Left lung (tissue), 4 donors: ENCODE measurements at regions not wholly inside any gene's neighbourhood (a gene's known extent, or its start where the extent isn't known, plus 50 kb on each side); places are given as distances from the start of the nearest gene placed in this dataset.
"Not testable (repeated sequence)": the region's sequence is repeated elsewhere in the genome, so short reads cannot be mapped to it uniquely, and the experiment has no call there.

ENCODE experiments used
- ATAC-seq: fragments of 200-7000 bp; cut with Tn5 transposase; one replicate; pipeline ENCODE4 v1.9.1; 2020; ENCODE audit warnings: moderate library complexity
- DNase-seq, 4 donors: peaks; one replicate each; pipeline ENCODE4 v3.0.0-alpha.2; 2013 to 2020
- H3K27ac ChIP-seq, 2 donors: fragments of 200-600 bp; sonication (generic) in 1 of 2; one replicate each; pipeline versions ENCODE4 v1.5.0 to v1.8.0; 2020 to 2021
- H3K27me3 ChIP-seq, 2 donors: fragments of 200-600 bp; sonication (generic) in 1 of 2; one replicate each; pipeline versions ENCODE4 v1.5.0 to v1.8.0; 2020 to 2021
- H3K36me3 ChIP-seq, 2 donors: fragments of 200-600 bp; sonication (generic) in 1 of 2; one replicate each; pipeline versions ENCODE4 v1.5.0 to v1.8.0; 2020 to 2021
- H3K4me1 ChIP-seq, 2 donors: fragments of 200-600 bp; one replicate each; pipeline ENCODE4 v1.8.0; 2021
- H3K4me3 ChIP-seq, 2 donors: fragments of 200-600 bp; sonication (generic) in 1 of 2; one replicate each; pipeline versions ENCODE4 v1.5.0 to v1.8.0; 2020 to 2021; ENCODE audit warnings: mild to moderate bottlenecking in 1 of 2
- H3K9me3 ChIP-seq, 2 donors: fragments of 200-600 bp; sonication (generic) in 1 of 2; one replicate each; pipeline versions ENCODE4 v1.5.0 to v1.8.0; 2020 to 2021
- CTCF ChIP-seq, 2 donors: fragments of 200-600 bp; sonication (generic) in 1 of 2; IDR thresholded peaks; one replicate each; pipeline versions ENCODE4 v1.5.0 to v1.8.0; 2021; ENCODE audit warnings: antibody characterized with exemption in 2 of 2
- intact Hi-C, 2 donors: fragments of 100-400 bp; cut with DNase I; formaldehyde crosslinking; loops; one replicate each; pipeline versions ENCODE4 v1.11.2 to v1.14.2; 2022
- donor health status: DM: no; HTN: yes; CAD: no.
- donor health status: DM: no; HTN: no; CAD: no.

- Histone ChIP-seq H3K36me3 (no peaks in the 10 kb centered on the region), H3K4me1 (no peaks in the 10 kb centered on the region), H3K27me3 (no peaks in the 10 kb centered on the region), H3K27ac (no peak overlapping the region), H3K9me3 (no peaks in the 10 kb centered on the region), H3K4me3 (no peak overlapping the region)
- ATAC-seq (peak; percentile 88), DNase-seq (peak in 1 of 4 donors; percentile 61)
- TF ChIP-seq CTCF (IDR thresholded peaks at IDR 0.05) = peak in 1 of 2 donors; percentile 29
- intact Hi-C loops = no loop called here
Measured at GRCh38 chr15:77907824-77908751, 169.4 kb downstream of the TBC1D2B start.

GRCh38 chr15:77906062-77906990 is 171.2 kb downstream of the TBC1D2B start:
- DNase-seq = peak in 1 of 4 donors; percentile 23
- H3K9me3 ChIP-seq, H3K27ac ChIP-seq, intact Hi-C loops, H3K4me1 ChIP-seq, H3K27me3 ChIP-seq, H3K36me3 ChIP-seq, ATAC-seq, H3K4me3 ChIP-seq: not testable (repeated sequence)

GRCh38 chr15:77905301-77905920 is 172.1 kb downstream of the TBC1D2B start:
- Histone ChIP-seq H3K4me1 (no peaks in the 10 kb centered on the region), H3K27ac (no peak overlapping the region), H3K9me3 (no peaks in the 10 kb centered on the region), H3K36me3 (no peaks in the 10 kb centered on the region), H3K4me3 (no peak overlapping the region), H3K27me3 (no peaks in the 10 kb centered on the region)
- ATAC-seq (no peak), DNase-seq (peak in 1 of 4 donors; percentile 28)
- intact Hi-C loops = no loop called here
- no peak for TF ChIP-seq CTCF (IDR thresholded peaks at IDR 0.05)

GRCh38 chr15:77904901-77905300 is 172.6 kb downstream of the TBC1D2B start:
- no peaks in the 10 kb centered on the region for H3K36me3 ChIP-seq
- intact Hi-C loops = no loop called here
- no peak for ATAC-seq
- no peaks in the 10 kb centered on the region for H3K9me3 ChIP-seq
- no peak overlapping the region for H3K27ac ChIP-seq
- H3K27me3 ChIP-seq = no peaks in the 10 kb centered on the region
- no peaks in the 10 kb centered on the region for H3K4me1 ChIP-seq
- TF ChIP-seq CTCF (IDR thresholded peaks at IDR 0.05) = no peak
- H3K4me3 ChIP-seq = no peak overlapping the region
- peak in 1 of 4 donors; percentile 2 for DNase-seq

GRCh38 chr15:77904436-77904821 is 173.1 kb downstream of the TBC1D2B start:
- Histone ChIP-seq H3K27ac (no peak overlapping the region), H3K4me3 (no peak overlapping the region), H3K36me3 (no peaks in the 10 kb centered on the region), H3K9me3 (no peaks in the 10 kb centered on the region), H3K4me1 (no peaks in the 10 kb centered on the region), H3K27me3 (no peaks in the 10 kb centered on the region)
- DNase-seq = no peak
- ATAC-seq = no peak
- intact Hi-C loops = no loop called here
- no peak for TF ChIP-seq CTCF (IDR thresholded peaks at IDR 0.05)

GRCh38 chr15:77903761-77904435 is 173.6 kb downstream of the TBC1D2B start:
- H3K27ac ChIP-seq, H3K9me3 ChIP-seq, H3K4me1 ChIP-seq, H3K27me3 ChIP-seq, H3K36me3 ChIP-seq, H3K4me3 ChIP-seq, ATAC-seq, intact Hi-C loops: not testable (repeated sequence)
- peak in 2 of 4 donors; percentile 19 to 58 for DNase-seq
